Breast epithelium (tissue), 3 donors: ENCODE measurements at regions not wholly inside any gene's neighbourhood (a gene's known extent, or its start where the extent isn't known, plus 50 kb on each side); places are given as distances from the start of the nearest gene placed in this dataset.
"Not testable (repeated sequence)": the region's sequence is repeated elsewhere in the genome, so short reads cannot be mapped to it uniquely, and the experiment has no call there.

Source experiments
- CTCF ChIP-seq, 3 donors: fragments of 450-650 bp; IDR thresholded peaks; one replicate each; pipeline ENCODE4 v1.5.1; 2016 to 2017; ENCODE audit warnings: antibody characterized with exemption in 3 of 3, mild to moderate bottlenecking in 3 of 3, moderate library complexity in 3 of 3
- POLR2A ChIP-seq: fragments of 450-650 bp; IDR thresholded peaks from one replicate; pipeline ENCODE4 v1.6.1; 2016; ENCODE audit warnings: antibody characterized with exemption, mild to moderate bottlenecking, moderate library complexity
- POLR2AphosphoS5 ChIP-seq, 3 donors: sonication (generic); formaldehyde crosslinking; IDR thresholded peaks; one replicate each; pipeline ENCODE4 v1.6.1; 2017; ENCODE audit warnings: antibody characterized with exemption in 3 of 3

DNA sequence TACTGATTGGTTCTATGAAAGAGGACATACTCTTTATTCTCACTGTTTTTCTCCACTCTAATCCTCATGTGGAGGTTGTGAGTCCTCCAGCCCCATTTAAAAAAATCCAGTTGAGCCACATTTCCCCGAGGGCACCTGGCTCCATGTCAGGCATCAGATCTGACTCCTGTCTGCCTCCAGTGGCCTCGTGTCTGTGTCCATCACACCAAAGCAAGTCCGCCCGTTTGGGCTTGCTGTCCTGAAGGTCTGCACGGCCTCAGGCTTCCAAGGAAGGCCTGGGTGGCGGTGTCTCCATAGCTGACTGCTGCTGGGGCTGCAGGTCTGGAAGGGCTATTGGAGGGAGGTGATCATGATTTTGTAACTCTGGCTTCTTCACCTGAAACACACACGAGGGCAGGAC lies 233.4 kb upstream of the PLGLB2 start:
- not testable (repeated sequence) for TF ChIP-seq CTCF (IDR thresholded peaks at IDR 0.05); POLR2A; POLR2AphosphoS5 (IDR thresholded peaks at IDR 0.05)
